Stimulated activated CD8-positive, alpha-beta memory T cell treated with anti-CD3 and anti-CD28 coated beads, Interleukin-12 subunit alpha, Interleukin-12 subunit beta, amount 100 ng/mL, for 24 hours (primary cell): ENCODE measurements at regions not wholly inside any gene's neighbourhood (a gene's known extent, or its start where the extent isn't known, plus 50 kb on each side); places are given as distances from the start of the nearest gene placed in this dataset.

Experiments used
- DNase-seq: peaks from one replicate; pipeline ENCODE4 v3.0.0-alpha.2; 2020; ENCODE audit errors: extremely low read depth

- no peak for DNase-seq
Observed at GRCh38 chr15:31815411-31816155, 214.7 kb upstream of the CHRNA7 start.

- DNase-seq: no peak
Observed at GRCh38 chr15:31822463-31822862, 207.9 kb upstream of the CHRNA7 start.

- no peak for DNase-seq
Observed at GRCh38 chr15:31824024-31824423, 206.3 kb upstream of the CHRNA7 start.

GRCh38 chr15:31828594-31828993 lies 201.7 kb upstream of the CHRNA7 start:
- DNase-seq: no peak

- DNase-seq: no peak
Observed at GRCh38 chr15:31830591-31830990, 199.7 kb upstream of the CHRNA7 start.

GRCh38 chr15:31831596-31831995 lies 198.7 kb upstream of the CHRNA7 start:
- no peak for DNase-seq

DNA sequence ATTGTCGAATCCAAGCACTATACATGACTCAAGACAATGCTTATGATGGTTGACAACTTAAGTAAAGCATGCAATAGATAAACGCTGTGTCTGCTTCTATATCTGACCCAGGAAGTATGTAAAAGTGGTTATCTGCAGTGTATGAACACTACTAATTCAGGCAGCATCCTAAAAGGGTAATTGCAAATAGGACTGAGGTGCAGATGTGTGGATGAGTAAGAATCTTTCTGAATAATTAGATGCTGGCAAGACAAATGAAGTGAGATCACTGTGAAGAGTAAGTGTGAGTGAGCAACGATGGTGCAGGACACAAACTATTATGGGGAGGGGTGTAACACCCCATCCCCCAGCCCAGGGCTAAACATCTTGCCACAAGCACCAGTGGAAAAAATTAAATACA lies 195.7 kb upstream of the CHRNA7 start:
- DNase-seq: no peak

GRCh38 chr15:31839388-31839787 lies 190.9 kb upstream of the CHRNA7 start:
- no peak for DNase-seq

GRCh38 chr15:31840849-31841476 lies 189.4 kb upstream of the CHRNA7 start:
- no peak for DNase-seq

DNA sequence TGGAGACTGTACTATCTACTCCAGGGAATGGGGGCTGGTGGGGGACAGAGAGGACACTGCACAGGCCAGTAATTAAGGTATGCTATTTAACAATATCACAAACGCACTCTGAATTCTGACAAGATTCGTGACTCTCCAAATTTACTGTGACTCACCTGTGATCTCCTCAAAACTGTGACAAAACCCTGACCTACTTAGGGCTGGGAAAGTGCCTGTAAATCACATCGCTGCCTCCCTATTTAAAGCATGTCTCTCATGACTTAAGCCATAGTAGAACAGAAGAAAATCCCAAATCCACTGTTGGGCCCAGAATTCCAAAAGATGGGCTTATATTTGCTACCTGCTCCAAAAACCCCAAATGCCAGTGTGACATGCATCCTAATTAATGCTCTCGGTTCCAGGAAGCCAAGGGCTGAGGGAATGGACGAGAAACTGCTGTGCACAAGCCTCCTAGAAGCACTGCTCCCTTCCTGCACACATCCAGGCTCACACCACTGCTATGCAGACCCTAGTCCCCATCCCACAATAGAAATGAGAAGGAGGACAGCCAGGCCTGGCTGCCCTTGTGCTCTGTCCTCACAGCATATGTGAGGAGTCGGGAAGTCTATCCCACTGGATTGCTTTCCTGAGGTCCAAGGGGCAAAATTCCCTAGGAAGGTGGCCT lies 187.7 kb upstream of the CHRNA7 start:
- DNase-seq: no peak

GRCh38 chr15:31843426-31844055 lies 186.8 kb upstream of the CHRNA7 start:
- no peak for DNase-seq

DNA sequence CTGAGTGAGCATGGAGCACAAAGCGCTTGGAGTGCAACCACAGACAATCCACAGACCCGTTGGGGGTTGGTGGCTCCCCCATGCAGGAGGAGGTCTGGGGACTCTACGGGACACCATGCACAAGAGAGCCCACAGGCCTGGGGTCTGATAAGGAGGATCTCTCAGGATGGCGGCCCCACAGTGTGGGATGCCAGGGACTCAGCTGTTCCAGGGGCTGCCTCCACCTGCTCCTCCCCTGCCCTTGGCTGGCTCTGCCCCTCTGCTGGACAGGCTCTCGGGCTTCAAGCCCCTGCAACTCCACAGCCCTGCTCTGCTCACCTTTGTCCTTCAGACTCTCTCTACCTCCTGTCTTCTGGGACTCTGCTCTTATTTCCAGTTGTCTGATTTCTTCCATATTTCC lies 184.5 kb upstream of the CHRNA7 start:
- no peak for DNase-seq

- DNase-seq: no peak
Observed at GRCh38 chr15:31847961-31848360, 182.4 kb upstream of the CHRNA7 start.

- no peak for DNase-seq
Observed at GRCh38 chr15:31848621-31849020, 181.7 kb upstream of the CHRNA7 start.

DNA sequence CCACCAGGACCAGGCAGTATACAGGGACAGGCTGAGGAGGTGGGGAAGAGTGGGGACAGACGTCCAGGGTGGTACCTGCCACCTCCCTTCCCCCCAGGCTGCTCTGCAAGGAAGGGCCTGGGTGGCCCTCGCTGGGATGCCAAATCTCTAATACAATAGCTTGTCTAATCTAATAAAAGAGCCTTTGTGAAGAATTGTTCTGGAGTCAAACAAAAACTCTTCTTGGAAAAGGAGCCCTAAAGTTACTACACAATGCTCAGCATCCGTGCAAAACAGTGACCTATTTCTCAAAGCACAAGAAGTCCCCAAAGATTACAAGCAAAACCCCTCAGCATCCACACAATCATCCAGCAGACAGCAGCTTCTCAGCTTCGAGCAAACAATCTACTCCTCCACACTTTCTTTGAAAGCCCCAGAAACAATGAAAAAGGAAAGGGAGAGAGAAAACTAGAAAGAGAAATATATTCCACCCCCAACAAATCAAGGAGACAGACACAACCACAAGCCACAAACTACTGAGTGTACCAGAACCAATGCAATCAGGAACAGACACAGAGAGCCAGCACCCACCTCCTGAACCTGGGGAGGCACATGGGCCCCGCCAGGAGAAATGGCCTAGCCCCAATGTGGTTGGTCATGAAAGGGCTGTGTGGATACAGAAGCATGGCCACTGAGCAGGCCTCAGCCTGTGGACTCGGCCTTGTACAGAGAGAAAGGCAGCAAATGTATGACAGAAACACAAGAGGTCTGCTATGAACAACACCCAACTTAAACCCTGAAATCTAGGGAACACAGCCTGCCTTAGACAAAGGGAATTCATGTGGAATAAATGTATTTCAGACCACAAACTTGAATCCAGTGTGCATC lies 177.1 kb upstream of the CHRNA7 start:
- DNase-seq: no peak

DNA sequence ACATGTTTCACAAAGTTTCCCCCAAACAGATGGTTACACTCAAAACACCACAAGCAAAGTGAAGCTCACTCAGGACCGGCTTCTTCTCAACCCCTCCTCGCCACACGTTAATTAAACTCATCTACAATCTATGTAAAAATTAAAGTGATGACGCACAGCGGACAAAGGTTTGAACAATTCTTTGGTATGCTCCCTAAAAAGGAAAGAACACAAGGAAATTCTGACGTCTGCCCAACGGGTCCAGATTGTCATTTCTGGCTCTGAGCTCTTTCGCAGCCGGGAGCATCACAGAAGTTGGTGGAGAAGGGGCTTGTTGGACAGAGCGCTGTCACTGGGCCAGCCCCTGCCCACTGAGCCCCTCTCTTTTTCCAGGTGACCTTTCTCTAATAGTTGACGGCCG lies 173.7 kb upstream of the CHRNA7 start:
- DNase-seq: no peak

- no peak for DNase-seq
Observed at GRCh38 chr15:31857194-31857593, 173.1 kb upstream of the CHRNA7 start.

GRCh38 chr15:31858026-31858425 lies 172.3 kb upstream of the CHRNA7 start:
- no peak for DNase-seq

DNA sequence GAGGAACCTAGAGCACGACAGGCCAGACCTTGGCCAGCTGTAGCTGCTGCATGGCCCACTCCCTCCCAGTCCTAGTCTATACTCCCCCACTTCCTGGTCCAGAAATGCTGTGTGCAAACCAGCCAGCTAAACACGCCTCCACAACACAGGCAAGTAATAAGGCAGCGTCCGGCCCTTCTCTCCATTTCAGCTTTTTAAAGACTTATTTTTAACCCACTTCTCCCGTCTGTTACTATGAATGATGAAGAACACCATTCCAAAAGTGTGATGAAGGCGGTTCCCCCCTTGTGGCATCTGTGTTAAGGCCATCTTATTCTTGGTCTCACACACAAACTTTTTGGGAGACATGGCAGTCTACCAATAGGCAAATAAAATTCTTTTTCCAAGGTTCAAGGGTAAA lies 164.1 kb upstream of the CHRNA7 start:
- no peak for DNase-seq

DNA sequence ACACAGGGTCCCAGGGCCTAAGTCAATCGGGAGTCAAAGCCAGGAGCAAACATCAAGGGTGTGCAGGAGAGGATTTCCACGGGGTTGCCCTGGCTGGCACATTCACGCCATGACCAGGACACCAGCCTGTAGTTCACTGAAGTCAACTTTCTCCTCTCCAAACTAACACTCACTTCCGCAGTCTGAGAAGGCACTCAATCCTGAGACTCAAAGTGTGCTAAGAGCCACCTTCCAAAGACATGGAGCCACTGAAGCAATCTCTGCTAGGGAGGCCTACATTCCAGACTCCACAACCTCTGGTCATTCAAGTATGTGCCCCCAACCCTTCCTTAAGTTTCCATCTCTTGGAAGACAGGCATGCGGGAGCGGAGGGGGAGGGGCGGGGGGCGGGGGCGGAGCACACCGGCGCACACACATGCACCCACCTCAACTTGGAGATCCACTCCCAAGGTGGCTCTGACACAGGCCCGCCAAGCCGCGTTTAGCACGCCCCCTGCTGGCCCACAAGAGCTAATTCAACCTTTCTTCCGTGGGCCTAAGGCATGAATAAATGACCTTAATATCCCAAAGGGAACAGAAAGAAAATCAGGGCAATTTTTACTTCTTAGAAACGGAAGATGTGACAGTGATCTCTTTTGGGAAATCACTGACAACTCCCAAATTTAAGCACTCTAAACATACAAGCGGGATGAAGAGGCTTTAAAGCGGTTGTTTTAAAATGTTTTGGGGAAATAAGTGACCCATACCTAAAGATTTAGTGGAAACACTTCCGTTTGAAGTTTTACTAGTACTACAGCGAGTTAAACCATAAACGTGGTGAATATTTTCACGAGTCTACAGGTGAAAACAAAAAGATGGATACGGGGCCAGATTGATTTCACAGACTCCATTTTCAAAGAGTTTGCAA lies 162.5 kb upstream of the CHRNA7 start:
- DNase-seq: peak; percentile 9
